ENCODE measurements at regions not wholly inside any gene's neighbourhood (a gene's known extent, or its start where the extent isn't known, plus 50 kb on each side); places are given as distances from the start of the nearest gene placed in this dataset.

DNA sequence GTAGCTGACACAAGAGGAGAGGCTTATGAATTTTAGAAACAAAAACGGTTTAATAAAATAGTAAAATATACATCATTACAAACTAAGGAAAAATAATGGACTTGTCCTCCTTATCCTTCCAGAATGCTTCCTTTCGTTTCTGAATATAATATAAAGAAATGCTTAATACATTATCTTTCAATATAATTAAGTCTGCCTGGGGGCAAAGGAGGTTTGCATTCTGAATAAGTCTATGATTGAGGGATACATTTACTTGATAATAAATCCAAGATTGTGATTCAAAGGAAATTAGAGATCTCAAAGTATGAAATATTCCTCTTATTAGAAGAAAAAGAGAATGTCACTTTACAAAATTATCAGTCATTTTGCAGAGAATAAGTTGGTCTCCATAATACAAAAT is 386.5 kb downstream of the SPATA31D1 start:
- H4K8ac ChIP-seq (replicated peaks; ENCODE audit: insufficient read length, low read depth, low read length) = no peak overlapping the region
- H4K91ac ChIP-seq (ENCODE audit: insufficient read length, low read depth, low read length) = no peak overlapping the region
- no peaks in the 10 kb centered on the region for H3K79me1 ChIP-seq (ENCODE audit: insufficient read depth, low read depth, low read length, poor library complexity, severe bottlenecking)
- no peak overlapping the region for H3K56ac ChIP-seq (ENCODE audit: insufficient read length, low read depth, low read length)
- TF ChIP-seq, protein P1, sequence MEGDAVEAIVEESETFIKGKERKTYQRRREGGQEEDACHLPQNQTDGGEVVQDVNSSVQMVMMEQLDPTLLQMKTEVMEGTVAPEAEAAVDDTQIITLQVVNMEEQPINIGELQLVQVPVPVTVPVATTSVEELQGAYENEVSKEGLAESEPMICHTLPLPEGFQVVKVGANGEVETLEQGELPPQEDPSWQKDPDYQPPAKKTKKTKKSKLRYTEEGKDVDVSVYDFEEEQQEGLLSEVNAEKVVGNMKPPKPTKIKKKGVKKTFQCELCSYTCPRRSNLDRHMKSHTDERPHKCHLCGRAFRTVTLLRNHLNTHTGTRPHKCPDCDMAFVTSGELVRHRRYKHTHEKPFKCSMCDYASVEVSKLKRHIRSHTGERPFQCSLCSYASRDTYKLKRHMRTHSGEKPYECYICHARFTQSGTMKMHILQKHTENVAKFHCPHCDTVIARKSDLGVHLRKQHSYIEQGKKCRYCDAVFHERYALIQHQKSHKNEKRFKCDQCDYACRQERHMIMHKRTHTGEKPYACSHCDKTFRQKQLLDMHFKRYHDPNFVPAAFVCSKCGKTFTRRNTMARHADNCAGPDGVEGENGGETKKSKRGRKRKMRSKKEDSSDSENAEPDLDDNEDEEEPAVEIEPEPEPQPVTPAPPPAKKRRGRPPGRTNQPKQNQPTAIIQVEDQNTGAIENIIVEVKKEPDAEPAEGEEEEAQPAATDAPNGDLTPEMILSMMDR (conservative IDR thresholded peaks at IDR 0.05) = no peak
- no peak overlapping the region for H2AFZ ChIP-seq (ENCODE audit: low read length)
- no peak overlapping the region for H3K14ac ChIP-seq (ENCODE audit: insufficient read depth, low read length)
- H2BK12ac ChIP-seq (ENCODE audit: insufficient read length, low read depth, low read length) = no peak overlapping the region
- H2AK5ac ChIP-seq (ENCODE audit: insufficient read length, low read length) = no peak overlapping the region
- H3K36me3 Mint-ChIP-seq (ENCODE audit: insufficient read depth in 1 of 3, low read depth in 3 of 3) = no peaks in the 10 kb centered on the region
- no peak overlapping the region for H3K4me2 ChIP-seq (ENCODE audit: insufficient read depth, insufficient read length, low read length)
- H3T11ph ChIP-seq (ENCODE audit: low read length) = no peak overlapping the region
- no peaks in the 10 kb centered on the region for H3K4me1 ChIP-seq (ENCODE audit: insufficient read depth, low read length)
- H3K23me2 ChIP-seq (ENCODE audit: insufficient read length, low read depth, low read length, poor library complexity, severe bottlenecking) = no peaks in the 10 kb centered on the region
- H3K4ac ChIP-seq (ENCODE audit: low read depth, low read length) = no peak overlapping the region
- H3K79me2 ChIP-seq (ENCODE audit: insufficient read depth, low read length) = no peaks in the 10 kb centered on the region
- WGBS (ENCODE audit: extremely low coverage, insufficient read length, low lambda C conversion rate) = no CpG with 5 or more reads among the region's 2 CpGs
- H2BK20ac ChIP-seq (ENCODE audit: low read depth, low read length, poor library complexity, severe bottlenecking) = no peak overlapping the region
- no peak overlapping the region for H3K4me3 Mint-ChIP-seq
- no peak overlapping the region for H2BK15ac ChIP-seq (ENCODE audit: low read depth, low read length)
- H3K9ac ChIP-seq (ENCODE audit: extremely low read depth, insufficient read length, low read length) = no peak overlapping the region
- H3K27ac ChIP-seq (ENCODE audit: insufficient read length, low read depth, low read length) = no peak overlapping the region
- no peaks in the 10 kb centered on the region for H3K4me1 Mint-ChIP-seq
- H3K27me3 Mint-ChIP-seq (ENCODE audit: low read depth) = no peaks in the 10 kb centered on the region; the same call in 1 of the 2 replicates
- no peaks in the 10 kb centered on the region; a peak in 1 of 5 replicates for H3K9me3 Mint-ChIP-seq
- no peak overlapping the region for H2BK5ac ChIP-seq (ENCODE audit: insufficient read length, low read length)
- DNase-seq = no peak
- no peaks in the 10 kb centered on the region for H3K27me3 ChIP-seq (ENCODE audit: insufficient read depth, low read length)
- H2BK120ac ChIP-seq (ENCODE audit: low read depth, low read length, poor library complexity, severe bottlenecking) = no peak overlapping the region
- H3K18ac ChIP-seq (ENCODE audit: insufficient read length, low read depth, low read length) = no peak overlapping the region
- H3K27ac Mint-ChIP-seq = no peak overlapping the region
- no peak overlapping the region for H4K5ac ChIP-seq (ENCODE audit: insufficient read length, low read depth, low read length)
- H4K20me1 ChIP-seq (ENCODE audit: control insufficient read depth, insufficient read depth, insufficient read length) = no peaks in the 10 kb centered on the region
- H3K23ac ChIP-seq (ENCODE audit: insufficient read length, low read depth, low read length) = no peak overlapping the region
- H3K9me3 ChIP-seq (ENCODE audit: control insufficient read depth, low read depth, low read length) = no peaks in the 10 kb centered on the region
